SK-N-SH (cell line): ENCODE measurements at regions not wholly inside any gene's neighbourhood (a gene's known extent, or its start where the extent isn't known, plus 50 kb on each side); places are given as distances from the start of the nearest gene placed in this dataset.

Source experiments
- CTCF ChIA-PET: fragments of 300-600, 350-600 bp; formaldehyde crosslinking; extraction: SDS; loops from one replicate; lab custom pipeline; 2021; lab: Yijun Ruan, JAX
- POLR2A ChIA-PET: fragments of 350-600 bp; sonication (Branson Sonifier 250); formaldehyde crosslinking; extraction: SDS; loops from one replicate; lab custom pipeline; 2020; ENCODE audit warnings: antibody characterized with exemption, inconsistent platforms; lab: Yijun Ruan, JAX
- DNase-seq: peaks from one replicate; pipeline ENCODE4 v3.0.0; 2012
- H2AFZ ChIP-seq: fragments of 200-600 bp; sonication (generic); 2 replicates; pipeline ENCODE4 v1.8.1; 2016; ENCODE audit warnings: antibody characterized with exemption, mild to moderate bottlenecking, low read depth
- H3F3A ChIP-seq: fragments of 200-600 bp; sonication (generic); replicated peaks from 2 replicates; pipeline ENCODE3; 2016; ENCODE audit warnings: antibody characterized with exemption, mild to moderate bottlenecking; ENCODE audit not compliant: insufficient read depth
- H3K27ac ChIP-seq, 2 experiments: fragments of 200-500 bp in 1 of 2; fragments of 200-600 bp in 1 of 2; sonication (Bioruptor generic) in 1 of 2; sonication (generic), shearing (Covaris generic) in 1 of 2; 2 replicates each; pipeline versions ENCODE4 v1.5.1 to v1.6.1; 2014 to 2016; ENCODE audit warnings: low read depth in 2 of 2, inconsistent platforms in 1 of 2, low read length in 1 of 2, mild to moderate bottlenecking in 1 of 2, mixed read lengths in 1 of 2
- H3K27me3 ChIP-seq: fragments of 200-600 bp; sonication (generic), shearing (Covaris generic); 2 replicates; pipeline ENCODE4 v1.6.1; 2016; ENCODE audit warnings: mixed run types; ENCODE audit not compliant: insufficient read depth
- H3K36me3 ChIP-seq, 2 experiments: fragments of 200-500 bp in 1 of 2; fragments of 200-600 bp in 1 of 2; sonication (Bioruptor generic) in 1 of 2; sonication (generic) in 1 of 2; replicated peaks in 1 of 2; 2 replicates each; pipeline versions ENCODE3 to v1.5.1; 2014 to 2016; ENCODE audit warnings: low read length in 1 of 2, mild to moderate bottlenecking in 1 of 2; ENCODE audit not compliant: insufficient read depth in 2 of 2, control insufficient read depth in 1 of 2
- H3K4me1 ChIP-seq, 2 experiments: fragments of 200-500 bp in 1 of 2; fragments of 200-600 bp in 1 of 2; sonication (Bioruptor generic) in 1 of 2; sonication (generic), shearing (Covaris generic) in 1 of 2; 2 replicates each; pipeline versions ENCODE4 v1.5.1 to v1.6.1; 2014 to 2016; ENCODE audit warnings: low read depth in 1 of 2, low read length in 1 of 2, mixed run types in 1 of 2; ENCODE audit not compliant: insufficient read depth in 2 of 2, control insufficient read depth in 1 of 2
- H3K4me2 ChIP-seq: fragments of 200-600 bp; sonication (generic), shearing (Covaris generic); 2 replicates; pipeline ENCODE4 v1.6.1; 2017; ENCODE audit warnings: mixed run types
- H3K4me3 ChIP-seq, 2 experiments: fragments of 200-500 bp in 1 of 2; fragments of 200-600 bp in 1 of 2; sonication (Bioruptor generic) in 1 of 2; sonication (generic), shearing (Covaris generic) in 1 of 2; 2 replicates each; pipeline versions ENCODE4 v1.5.1 to v1.8.1; 2014 to 2016; ENCODE audit warnings: low read depth in 2 of 2, inconsistent platforms in 1 of 2, low read length in 1 of 2, mild to moderate bottlenecking in 1 of 2, mixed read lengths in 1 of 2, moderate library complexity in 1 of 2
- H3K79me2 ChIP-seq: fragments of 200-600 bp; sonication (generic); 2 replicates; pipeline ENCODE4 v1.8.1; 2017; ENCODE audit warnings: mild to moderate bottlenecking; ENCODE audit not compliant: insufficient read depth
- H3K9ac ChIP-seq: fragments of 200-600 bp; sonication (generic); 2 replicates; pipeline ENCODE4 v1.6.1; 2017; ENCODE audit warnings: mixed run types
- H3K9me2 ChIP-seq: fragments of 200-600 bp; sonication (generic); 2 replicates; pipeline ENCODE4 v1.6.1; 2017; ENCODE audit warnings: mixed run types
- H3K9me3 ChIP-seq: fragments of 200-600 bp; sonication (generic); 2 replicates; pipeline ENCODE4 v1.6.1; 2017; ENCODE audit warnings: mixed run types, mild to moderate bottlenecking, moderate library complexity
- H4K20me1 ChIP-seq: fragments of 200-600 bp; sonication (generic); 2 replicates; pipeline ENCODE4 v1.6.1; 2017; ENCODE audit warnings: mild to moderate bottlenecking, mixed run types; ENCODE audit not compliant: insufficient read depth
- EP300 ChIP-seq, 2 experiments: IDR thresholded peaks; 2 replicates each; pipeline versions ENCODE4 v1.4.0 to v1.6.1; 2012; ENCODE audit warnings: borderline replicate concordance in 1 of 2, low read depth in 1 of 2, low read length in 1 of 2
- FOXJ3 ChIP-seq: sonication (generic); formaldehyde crosslinking; IDR thresholded peaks from 2 replicates; pipeline ENCODE4 v1.5.1; 2020; ENCODE audit warnings: mild to moderate bottlenecking, missing genetic modification reagents
- MAX ChIP-seq: IDR thresholded peaks from 2 replicates; pipeline ENCODE4 v1.4.0; 2012; ENCODE audit warnings: low read depth
- MXI1 ChIP-seq: IDR thresholded peaks from 2 replicates; pipeline ENCODE4 v1.6.1; 2012; ENCODE audit warnings: mild to moderate bottlenecking, low read depth, low read length, improper control_type of control experiment
- PBX3 ChIP-seq: IDR thresholded peaks from 2 replicates; pipeline ENCODE4; 2012
- POLR2AphosphoS5 ChIP-seq: IDR thresholded peaks from 2 replicates; pipeline ENCODE4 v1.6.1; 2012; ENCODE audit warnings: low read depth, low read length
- RFX5 ChIP-seq: IDR thresholded peaks from 2 replicates; pipeline ENCODE4 v1.6.1; 2012; ENCODE audit warnings: mild to moderate bottlenecking, improper control_type of control experiment, low read length
- SMC3 ChIP-seq: IDR thresholded peaks from 2 replicates; pipeline ENCODE4 v1.6.1; 2012; ENCODE audit warnings: low read depth, low read length, improper control_type of control experiment
- USF1 ChIP-seq: IDR thresholded peaks from 2 replicates; pipeline ENCODE4 v1.4.0; 2012; ENCODE audit warnings: low read depth, borderline replicate concordance
- USF2 ChIP-seq: fragments of 150-350 bp; IDR thresholded peaks from 2 replicates; pipeline ENCODE4 v1.6.1; 2017; ENCODE audit warnings: antibody characterized with exemption, low read length, low read depth, borderline replicate concordance
- YY1 ChIP-seq: IDR thresholded peaks from 2 replicates; pipeline ENCODE4 v1.4.0; 2012; ENCODE audit warnings: low read depth, mild to moderate bottlenecking
- WGBS: methylation state at CpG from one replicate; pipeline ENCODE4 v1.1.6; 2017; ENCODE audit warnings: low lambda C conversion rate; 5-methylcytosine and 5-hydroxymethylcytosine counted together
- TF ChIP-seq, protein P1 (sequence below): IDR thresholded peaks from 2 replicates; pipeline ENCODE4 v1.4.0; 2012; ENCODE audit warnings: low read depth, borderline replicate concordance

- no peak overlapping the region for H2AFZ ChIP-seq
- 40% methylated on average over 6 of the region's 6 CpGs for WGBS
- no peaks in the 10 kb centered on the region for H3F3A ChIP-seq
- H3K4me3 ChIP-seq: no peak overlapping the region
- DNase-seq: peak; percentile 20
- H3K9me3 ChIP-seq: no peaks in the 10 kb centered on the region
- H3K27ac ChIP-seq: peak overlapping the region in 1 of 2 experiments; percentile 28; a peak in 1 of 4 replicates
- H4K20me1 ChIP-seq: no peaks in the 10 kb centered on the region
- no peaks in the 10 kb centered on the region for H3K27me3 ChIP-seq
- no peaks in the 10 kb centered on the region for H3K79me2 ChIP-seq
- H3K9me2 ChIP-seq: no peaks in the 10 kb centered on the region
- peaks cover 0 to 5% of the 10 kb centered on the region in 2 experiments; a peak in 2 of 4 replicates for H3K4me1 ChIP-seq
- no peak overlapping the region for H3K4me2 ChIP-seq
- no peak for TF ChIP-seq USF2
- TF ChIP-seq FOXJ3 (CRISPR knock-in tag): no peak
- TF ChIP-seq USF1: no peak
- no peak for TF ChIP-seq RFX5
- no peak for TF ChIP-seq SMC3
- TF ChIP-seq YY1: no peak
- TF ChIP-seq MAX: no peak
- TF ChIP-seq POLR2AphosphoS5: no peak
- TF ChIP-seq, protein P1, sequence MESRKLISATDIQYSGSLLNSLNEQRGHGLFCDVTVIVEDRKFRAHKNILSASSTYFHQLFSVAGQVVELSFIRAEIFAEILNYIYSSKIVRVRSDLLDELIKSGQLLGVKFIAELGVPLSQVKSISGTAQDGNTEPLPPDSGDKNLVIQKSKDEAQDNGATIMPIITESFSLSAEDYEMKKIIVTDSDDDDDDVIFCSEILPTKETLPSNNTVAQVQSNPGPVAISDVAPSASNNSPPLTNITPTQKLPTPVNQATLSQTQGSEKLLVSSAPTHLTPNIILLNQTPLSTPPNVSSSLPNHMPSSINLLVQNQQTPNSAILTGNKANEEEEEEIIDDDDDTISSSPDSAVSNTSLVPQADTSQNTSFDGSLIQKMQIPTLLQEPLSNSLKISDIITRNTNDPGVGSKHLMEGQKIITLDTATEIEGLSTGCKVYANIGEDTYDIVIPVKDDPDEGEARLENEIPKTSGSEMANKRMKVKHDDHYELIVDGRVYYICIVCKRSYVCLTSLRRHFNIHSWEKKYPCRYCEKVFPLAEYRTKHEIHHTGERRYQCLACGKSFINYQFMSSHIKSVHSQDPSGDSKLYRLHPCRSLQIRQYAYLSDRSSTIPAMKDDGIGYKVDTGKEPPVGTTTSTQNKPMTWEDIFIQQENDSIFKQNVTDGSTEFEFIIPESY: no peak
- H3K9ac ChIP-seq: no peak overlapping the region
- ChIA-PET POLR2A (no interaction called here), CTCF (no interaction called here)
- no peaks in the 10 kb centered on the region for H3K36me3 ChIP-seq
These were observed 415.4 kb upstream of the PRICKLE1 start for GRCh38 chr12:43004908-43005307.

GRCh38 chr12:43004141-43004540, 414.6 kb upstream of the PRICKLE1 start:
- H3K9me3 ChIP-seq: no peaks in the 10 kb centered on the region
- ChIA-PET POLR2A (no interaction called here), CTCF (no interaction called here)
- no peak overlapping the region for H3K9ac ChIP-seq
- DNase-seq: no peak
- H3K36me3 ChIP-seq: no peaks in the 10 kb centered on the region
- H3K9me2 ChIP-seq: no peaks in the 10 kb centered on the region
- WGBS: 64% methylated on average over 2 of the region's 2 CpGs
- no peaks in the 10 kb centered on the region for H4K20me1 ChIP-seq
- no peaks in the 10 kb centered on the region for H3F3A ChIP-seq
- no peak for TF ChIP-seq MXI1
- TF ChIP-seq EP300 (IDR thresholded peaks at IDR 0.05; ENCODE audit: borderline replicate concordance in 1 of 2, low read depth in 1 of 2, low read length in 1 of 2): no peak
- TF ChIP-seq PBX3: no peak
- no peak overlapping the region for H3K4me3 ChIP-seq
- no peaks in the 10 kb centered on the region for H3K79me2 ChIP-seq
- no peak overlapping the region for H3K27ac ChIP-seq
- H3K4me1 ChIP-seq: peaks cover 0 to 3% of the 10 kb centered on the region in 2 experiments; a peak in 2 of 4 replicates
- no peak overlapping the region for H3K4me2 ChIP-seq
- no peaks in the 10 kb centered on the region for H3K27me3 ChIP-seq
- no peak overlapping the region for H2AFZ ChIP-seq
